GM23248 (cell line): ENCODE measurements at regions not wholly inside any gene's neighbourhood (a gene's known extent, or its start where the extent isn't known, plus 50 kb on each side); places are given as distances from the start of the nearest gene placed in this dataset.
A peak's percentile ranks its signal among the peaks of the same experiment; 100 is the strongest.

Experiments
- DNase-seq: peaks from one replicate; pipeline ENCODE4 v3.0.0-alpha.2; 2015
- H2AFZ ChIP-seq: fragments of 200-600 bp; sonication (generic); 2 replicates; pipeline ENCODE4 v1.6.1; 2016; ENCODE audit warnings: antibody characterized with exemption
- H3F3A ChIP-seq: fragments of 200-600 bp; sonication (generic); 2 replicates; pipeline ENCODE4 v1.6.1; 2016; ENCODE audit warnings: mild to moderate bottlenecking, antibody characterized with exemption, mixed run types; ENCODE audit not compliant: insufficient read depth
- H3K27ac ChIP-seq: fragments of 200-600 bp; sonication (generic); 2 replicates; pipeline ENCODE4 v1.5.1; 2016; ENCODE audit warnings: mild to moderate bottlenecking
- H3K27me3 ChIP-seq: fragments of 200-600 bp; sonication (generic); replicated peaks from 2 replicates; pipeline ENCODE4 v1.6.1; 2016; ENCODE audit warnings: mild to moderate bottlenecking; ENCODE audit not compliant: insufficient read depth
- H3K36me3 ChIP-seq: fragments of 200-600 bp; sonication (generic); 2 replicates; pipeline ENCODE4 v1.6.1; 2016; ENCODE audit warnings: low read depth, mild to moderate bottlenecking
- H3K4me1 ChIP-seq: fragments of 200-600 bp; sonication (generic); 2 replicates; pipeline ENCODE4 v1.6.1; 2016; ENCODE audit warnings: mild to moderate bottlenecking; ENCODE audit not compliant: insufficient read depth
- H3K4me2 ChIP-seq: fragments of 200-600 bp; sonication (generic); one replicate; pipeline ENCODE4 v1.6.1; 2016; ENCODE audit warnings: mild to moderate bottlenecking; ENCODE audit not compliant: unreplicated experiment
- H3K4me3 ChIP-seq: fragments of 200-600 bp; sonication (generic); 2 replicates; pipeline ENCODE4 v1.5.1; 2016; ENCODE audit warnings: mild to moderate bottlenecking
- H3K79me2 ChIP-seq: fragments of 200-600 bp; sonication (generic); 2 replicates; pipeline ENCODE4 v1.6.1; 2016; ENCODE audit warnings: mild to moderate bottlenecking; ENCODE audit not compliant: insufficient read depth
- H3K9ac ChIP-seq: fragments of 200-600 bp; sonication (generic); 2 replicates; pipeline ENCODE4 v1.6.1; 2016; ENCODE audit warnings: mild to moderate bottlenecking
- H3K9me2 ChIP-seq: fragments of 200-600 bp; sonication (generic); 2 replicates; pipeline ENCODE4 v1.6.1; 2016; ENCODE audit warnings: mixed run types, mild to moderate bottlenecking, moderate library complexity; ENCODE audit not compliant: insufficient read depth
- H3K9me3 ChIP-seq: fragments of 200-600 bp; sonication (generic); one replicate; pipeline ENCODE4 v1.6.1; 2017; ENCODE audit warnings: low read depth
- H4K20me1 ChIP-seq: fragments of 200-600 bp; sonication (generic); 2 replicates; pipeline ENCODE4 v1.6.0; 2016; ENCODE audit not compliant: insufficient read depth
- EZH2 ChIP-seq: fragments of 200-600 bp; sonication (generic); IDR thresholded peaks from 2 replicates; pipeline ENCODE4 v1.6.1; 2018; ENCODE audit warnings: antibody characterized with exemption, mild to moderate bottlenecking; ENCODE audit not compliant: insufficient read depth, poor library complexity, severe bottlenecking
- EZH2phosphoT487 ChIP-seq: fragments of 200-600 bp; sonication (generic); IDR thresholded peaks from 2 replicates; pipeline ENCODE4 v1.6.1; 2018; ENCODE audit warnings: antibody characterized with exemption, moderate library complexity, mild to moderate bottlenecking, low read depth; ENCODE audit not compliant: insufficient read depth
- WGBS, 2 experiments: methylation state at CpG; one replicate each; pipeline ENCODE4 v1.1.6; 2015 to 2017; ENCODE audit warnings: low lambda C conversion rate in 2 of 2, low coverage in 1 of 2; ENCODE audit errors: missing lambda C conversion rate in 2 of 2; 5-methylcytosine and 5-hydroxymethylcytosine counted together
- in situ Hi-C: fragments of 300-500 bp; cut with MboI; formaldehyde crosslinking; loops from 2 replicates; pipeline ENCODE4 v1.15.0; 2020

GRCh38 chr17:14470417-14470816, 169.5 kb downstream of the HS3ST3B1 start:
- peak overlapping the region; percentile 62 for H3K27ac ChIP-seq

GRCh38 chr17:14469971-14470370, 169.1 kb downstream of the HS3ST3B1 start:
- 67 to 68% methylated on average over 3 of the region's 3 CpGs for WGBS, 2 experiments
- Histone ChIP-seq H3K9me2 (no peaks in the 10 kb centered on the region), H3K36me3 (no peaks in the 10 kb centered on the region), H3K27ac (no peak overlapping the region), H3K4me1 (peaks cover 9% of the 10 kb centered on the region), H3K79me2 (no peaks in the 10 kb centered on the region), H3K9me3 (no peaks in the 10 kb centered on the region), H3K27me3 (no peaks in the 10 kb centered on the region), H3K4me3 (no peak overlapping the region), H3K4me2 (no peak overlapping the region), H2AFZ (no peak overlapping the region), H4K20me1 (no peaks in the 10 kb centered on the region), H3F3A (peaks cover 6% of the 10 kb centered on the region), H3K9ac (no peak overlapping the region)
- TF ChIP-seq EZH2phosphoT487 = no peak
- TF ChIP-seq EZH2 = no peak
- in situ Hi-C loops = no loop called here
- DNase-seq = no peak

More at GRCh38 chr17:14470417-14470816, 169.5 kb downstream of the HS3ST3B1 start:
- no peaks in the 10 kb centered on the region for H3K9me3 ChIP-seq
- H3K9me2 ChIP-seq = no peaks in the 10 kb centered on the region
- no peak for TF ChIP-seq EZH2
- TF ChIP-seq EZH2phosphoT487 = no peak
- 51 to 59% methylated on average over 4 of the region's 4 CpGs for WGBS, 2 experiments
- peaks cover 7% of the 10 kb centered on the region for H3K4me1 ChIP-seq
- no peaks in the 10 kb centered on the region for H3K27me3 ChIP-seq
- H2AFZ ChIP-seq = 0 out of 2 replicates have a peak overlapping the region, but pooled peaks have one; percentile 16
- H3K36me3 ChIP-seq = no peaks in the 10 kb centered on the region
- H3K9ac ChIP-seq = peak overlapping the region; percentile 18; the same call in 1 of the 2 replicates
- no peak for DNase-seq
- no peaks in the 10 kb centered on the region for H4K20me1 ChIP-seq
- in situ Hi-C loops = no loop called here
- peak overlapping the region; percentile 35 for H3K4me2 ChIP-seq
- H3K79me2 ChIP-seq = no peaks in the 10 kb centered on the region
- peaks cover 2% of the 10 kb centered on the region for H3F3A ChIP-seq
- H3K4me3 ChIP-seq = no peak overlapping the region

GRCh38 chr17:14468858-14469257, 168.0 kb downstream of the HS3ST3B1 start:
- Histone ChIP-seq H3K4me2 (no peak overlapping the region), H2AFZ (no peak overlapping the region), H3F3A (peaks cover 13% of the 10 kb centered on the region), H3K9ac (no peak overlapping the region), H3K9me2 (no peaks in the 10 kb centered on the region), H3K36me3 (no peaks in the 10 kb centered on the region), H4K20me1 (no peaks in the 10 kb centered on the region), H3K79me2 (no peaks in the 10 kb centered on the region), H3K27ac (no peak overlapping the region), H3K4me1 (peaks cover 17% of the 10 kb centered on the region), H3K9me3 (no peaks in the 10 kb centered on the region), H3K4me3 (no peak overlapping the region), H3K27me3 (no peaks in the 10 kb centered on the region)
- 66 to 77% methylated on average over 3 of the region's 3 CpGs for WGBS, 2 experiments
- TF ChIP-seq EZH2phosphoT487 = no peak
- no peak for TF ChIP-seq EZH2
- in situ Hi-C loops = no loop called here
- DNase-seq = no peak

- no peak overlapping the region for H3K27ac ChIP-seq
- H3K36me3 ChIP-seq = no peaks in the 10 kb centered on the region
- WGBS, 2 experiments = 60 to 62% methylated on average over 4 of the region's 4 CpGs
- peaks cover 13% of the 10 kb centered on the region for H3F3A ChIP-seq
- H3K9me2 ChIP-seq = no peaks in the 10 kb centered on the region
- H3K27me3 ChIP-seq = no peaks in the 10 kb centered on the region
- H3K9me3 ChIP-seq = no peaks in the 10 kb centered on the region
- in situ Hi-C loops = no loop called here
- TF ChIP-seq EZH2 (no peak), EZH2phosphoT487 (no peak)
- no peak overlapping the region for H3K4me3 ChIP-seq
- no peaks in the 10 kb centered on the region for H3K79me2 ChIP-seq
- H3K4me2 ChIP-seq = no peak overlapping the region
- peaks cover 10% of the 10 kb centered on the region for H3K4me1 ChIP-seq
- H2AFZ ChIP-seq = no peak overlapping the region
- no peak for DNase-seq
- H3K9ac ChIP-seq = no peak overlapping the region
- no peaks in the 10 kb centered on the region for H4K20me1 ChIP-seq
Measured at GRCh38 chr17:14461227-14461548, 160.3 kb downstream of the HS3ST3B1 start.
